GM18502 (cell line): ENCODE measurements at regions not wholly inside any gene's neighbourhood (a gene's known extent, or its start where the extent isn't known, plus 50 kb on each side); places are given as distances from the start of the nearest gene placed in this dataset.
"Not testable (repeated sequence)": the region's sequence is repeated elsewhere in the genome, so short reads cannot be mapped to it uniquely, and the experiment has no call there.

Experiments used
- ATAC-seq: cut with Tn5 transposase; IDR thresholded peaks from one replicate; pipeline ENCODE4 v1.9.1; 2021; ENCODE audit warnings: mild to moderate bottlenecking; ENCODE audit not compliant: unreplicated experiment, poor library complexity

DNA sequence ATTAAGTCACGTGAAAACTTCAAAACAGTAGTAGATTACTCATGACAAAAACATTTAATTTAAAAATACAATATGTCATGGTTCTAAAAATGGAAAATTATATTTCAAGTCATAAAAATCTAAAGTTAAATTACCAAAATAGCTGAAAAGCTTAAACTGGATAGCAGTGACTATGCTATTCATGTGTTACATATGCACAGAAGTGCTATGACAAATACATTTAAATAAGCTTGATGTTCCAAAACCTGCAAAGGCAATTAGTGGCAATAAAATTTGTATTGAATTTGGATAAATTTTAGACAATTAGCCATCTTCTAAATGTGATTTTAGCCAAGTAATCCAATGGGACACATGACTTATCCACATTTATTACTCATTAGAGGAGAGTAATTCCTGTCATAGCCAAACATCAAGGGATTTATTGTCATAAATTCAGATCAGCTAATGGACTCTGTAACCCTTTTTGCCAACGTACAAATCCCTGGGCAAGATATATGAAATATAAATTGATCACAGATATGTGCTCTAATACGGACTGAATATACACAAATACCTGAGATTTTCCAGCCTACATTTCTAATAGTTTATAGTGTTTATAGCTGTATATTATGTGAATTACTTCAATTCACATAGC lies 419.4 kb downstream of the ISL1 start:
- no peak for ATAC-seq

DNA sequence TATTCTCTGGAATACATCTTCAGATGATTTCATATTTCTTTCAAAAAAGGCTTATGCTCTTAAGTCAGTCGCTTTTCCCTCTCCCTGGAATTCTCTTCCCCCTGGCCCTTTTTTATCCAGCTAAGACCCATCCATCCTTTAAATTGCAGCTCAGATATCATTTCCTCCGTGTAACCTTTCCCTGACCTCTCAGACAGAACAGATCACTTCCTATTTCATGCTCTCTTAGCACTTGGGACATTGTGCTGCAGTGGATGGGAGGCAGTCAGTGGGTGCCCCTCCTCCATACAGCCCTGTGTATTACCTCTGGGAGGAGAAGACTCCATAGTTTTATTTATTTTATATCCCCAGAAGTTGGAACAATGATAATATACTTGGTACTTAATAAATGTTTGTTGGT lies 423.4 kb downstream of the ISL1 start:
- ATAC-seq: no peak

DNA sequence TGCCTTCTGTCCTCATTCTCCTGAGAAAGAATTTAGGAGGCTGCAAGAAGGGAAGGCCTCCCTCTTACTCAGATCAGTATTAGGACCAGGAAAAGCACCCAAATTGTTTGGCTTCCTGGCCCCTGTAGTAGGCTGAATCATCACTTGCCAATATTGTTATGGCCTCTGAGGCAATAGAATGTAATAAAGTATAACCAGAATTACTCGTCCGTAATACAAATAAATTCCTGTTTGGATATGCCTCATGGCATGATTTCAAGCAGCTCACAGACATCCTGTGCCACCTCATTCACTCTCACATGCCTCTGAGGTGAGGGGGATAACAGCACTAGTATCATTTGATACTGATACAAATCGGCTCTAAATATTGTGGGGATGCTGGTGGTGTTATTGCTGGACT lies 427.3 kb downstream of the ISL1 start:
- no peak for ATAC-seq

DNA sequence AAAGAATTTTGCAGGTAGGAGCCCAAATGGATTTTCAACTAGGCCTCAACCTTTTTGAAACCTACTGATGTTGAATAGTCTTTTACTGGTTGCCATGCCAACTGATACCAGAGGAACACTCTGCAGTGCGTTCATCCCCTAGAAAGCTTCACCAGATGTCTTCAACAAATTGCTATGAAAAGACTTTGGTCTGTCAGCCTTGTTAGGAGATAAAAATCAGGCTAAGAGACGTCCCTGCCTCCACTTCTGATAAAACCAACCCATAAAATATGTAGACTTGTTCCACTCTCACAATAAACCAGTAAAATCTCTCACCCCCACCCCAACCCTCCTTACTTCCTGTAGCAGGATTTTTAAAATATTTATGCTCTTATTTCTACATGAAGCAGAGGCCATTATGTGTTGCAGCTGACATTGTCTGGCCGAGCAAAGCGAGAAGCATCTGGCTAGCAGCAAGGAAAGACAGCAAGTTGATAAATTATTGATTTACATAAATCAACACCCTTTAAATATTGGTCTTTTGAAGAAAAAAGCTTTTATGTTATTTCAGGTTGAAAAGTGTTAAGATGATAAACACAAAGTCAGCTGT lies 428.7 kb downstream of the ISL1 start:
- no peak for ATAC-seq

DNA sequence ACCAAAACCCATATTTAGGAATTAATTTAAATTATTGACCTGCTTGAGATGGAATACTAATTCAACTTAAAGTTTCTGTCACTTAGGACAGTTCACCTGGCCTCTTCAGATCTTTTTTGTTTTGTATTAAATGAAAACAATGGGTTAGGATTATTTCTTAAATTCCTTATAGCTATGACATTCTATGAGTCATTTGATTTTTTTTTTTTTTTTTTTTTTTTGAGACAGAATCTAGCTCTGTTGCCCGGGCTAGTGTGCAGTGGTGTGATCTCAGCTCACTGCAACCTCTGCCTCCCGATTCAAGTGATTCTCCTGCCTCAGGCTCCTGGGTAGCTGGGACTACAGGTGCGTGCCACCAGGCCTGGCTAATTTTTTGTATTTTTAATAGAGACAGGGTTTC lies 431.6 kb downstream of the ISL1 start:
- ATAC-seq: not testable (repeated sequence)

DNA sequence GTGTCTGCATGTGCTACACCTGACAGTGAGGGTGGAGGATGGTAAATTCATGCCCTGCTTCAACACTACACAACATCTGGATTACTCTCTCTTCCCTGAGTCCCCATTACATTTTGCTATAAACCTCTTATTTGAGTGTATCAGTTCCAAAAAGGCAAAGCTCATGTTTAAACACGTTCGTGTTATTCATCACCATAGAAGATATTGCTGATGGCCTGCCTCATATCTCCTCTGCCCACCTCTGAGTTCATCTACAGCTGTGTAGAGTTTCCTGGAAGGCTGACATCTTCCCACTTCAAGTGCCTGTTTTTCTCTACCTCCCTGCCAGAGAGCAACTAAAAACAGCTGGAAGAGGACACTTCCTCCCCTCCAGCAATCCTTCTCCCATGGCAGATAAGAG lies 433.2 kb downstream of the ISL1 start:
- ATAC-seq: no peak

DNA sequence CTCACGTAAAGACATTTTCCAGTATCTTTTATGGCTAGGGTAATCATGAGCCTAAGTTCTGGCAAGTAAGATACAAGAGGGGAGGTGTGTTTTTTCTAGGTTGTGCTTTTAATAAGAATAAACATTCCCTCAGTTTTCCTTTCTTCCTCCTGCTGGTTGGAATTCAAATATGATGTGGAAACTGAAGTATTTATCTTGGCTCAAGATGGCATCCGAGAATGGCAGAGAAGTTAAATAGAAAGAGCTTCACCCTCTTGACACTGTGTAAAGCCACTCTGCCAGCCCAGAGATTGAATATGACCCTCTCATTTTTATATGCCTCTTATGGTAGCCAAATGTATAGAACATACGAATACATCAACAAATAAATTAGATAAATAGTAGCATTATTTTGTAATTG lies 438.4 kb downstream of the ISL1 start:
- no peak for ATAC-seq

DNA sequence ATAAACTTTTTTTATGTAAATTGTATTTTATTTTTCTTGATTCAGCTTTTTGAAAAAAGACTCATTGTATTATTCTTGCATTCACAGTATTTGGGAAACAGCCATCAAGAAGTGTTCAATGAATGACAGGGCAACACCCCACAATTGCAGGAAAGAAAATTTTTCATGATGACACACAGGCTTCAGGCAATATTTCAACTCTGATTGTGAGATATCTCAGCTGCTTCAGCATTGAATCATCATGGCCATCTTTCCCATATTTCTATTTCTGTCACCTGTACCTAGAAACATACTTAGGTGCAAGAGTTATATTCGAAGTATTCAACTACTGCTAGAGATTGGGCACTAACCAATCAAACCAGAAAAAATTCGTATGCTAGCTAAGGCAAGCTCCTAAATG lies 446.0 kb downstream of the ISL1 start:
- no peak for ATAC-seq

DNA sequence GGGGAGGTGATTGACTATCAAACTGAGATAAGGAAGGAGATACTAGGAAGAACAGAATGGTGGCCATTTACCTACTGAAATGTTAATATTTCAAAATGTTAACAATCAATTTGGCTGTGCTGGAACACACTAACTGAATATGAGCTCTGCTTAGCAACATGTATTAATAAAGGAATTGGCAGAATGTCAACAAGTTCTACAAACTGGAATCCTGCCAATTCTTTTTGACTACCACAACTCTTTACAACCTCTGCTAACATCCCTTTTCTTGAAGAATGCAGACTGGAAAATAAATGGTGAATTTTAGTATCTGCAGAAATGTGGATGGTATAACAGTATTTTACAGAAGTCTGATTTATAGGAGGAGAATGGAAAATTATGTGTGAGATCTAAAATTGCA lies 446.4 kb downstream of the ISL1 start:
- ATAC-seq: no peak

DNA sequence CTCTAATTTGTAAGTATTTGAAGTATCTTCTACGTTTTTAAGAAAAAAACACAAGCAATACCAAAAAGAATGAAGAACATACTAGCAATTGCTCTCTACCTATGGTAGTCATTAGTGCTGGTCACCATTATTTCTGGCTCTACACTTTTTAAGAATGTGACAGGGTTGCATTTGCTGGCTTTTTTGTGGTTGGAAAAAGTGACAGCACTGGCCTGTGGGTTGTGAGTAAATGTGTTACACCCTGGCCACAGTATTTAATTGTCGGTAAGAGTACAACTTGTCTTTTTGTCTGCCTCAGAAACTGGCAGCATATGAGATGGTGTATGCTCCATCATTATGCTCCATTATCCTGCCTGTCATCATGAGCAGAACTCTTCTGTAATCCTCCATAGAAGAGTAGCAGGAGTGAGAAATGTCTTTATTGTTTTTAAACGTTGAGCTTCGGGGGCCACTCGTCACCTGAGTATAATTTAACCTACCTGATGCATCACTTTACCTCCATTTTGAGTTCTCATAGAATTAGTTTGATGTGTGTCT lies 449.8 kb downstream of the ISL1 start:
- no peak for ATAC-seq

DNA sequence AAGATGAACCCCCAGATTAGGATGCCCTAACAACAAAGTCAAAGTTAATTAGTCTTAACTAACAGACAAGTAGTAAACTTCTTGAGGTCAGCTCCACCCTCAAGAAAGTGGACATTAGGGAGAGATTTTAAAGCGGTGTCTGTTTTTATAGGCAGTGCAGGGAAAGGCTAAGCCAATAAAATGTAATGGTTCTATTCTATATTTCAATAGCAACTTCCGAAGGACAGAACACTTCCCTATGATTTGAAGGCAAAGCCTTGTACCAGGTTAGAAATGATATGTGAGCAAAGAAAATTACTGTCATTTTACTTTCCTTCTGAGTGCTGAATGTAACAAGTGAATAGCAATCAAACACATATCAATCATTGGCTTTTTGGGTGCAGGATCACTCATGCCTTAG lies 455.2 kb downstream of the ISL1 start:
- no peak for ATAC-seq

DNA sequence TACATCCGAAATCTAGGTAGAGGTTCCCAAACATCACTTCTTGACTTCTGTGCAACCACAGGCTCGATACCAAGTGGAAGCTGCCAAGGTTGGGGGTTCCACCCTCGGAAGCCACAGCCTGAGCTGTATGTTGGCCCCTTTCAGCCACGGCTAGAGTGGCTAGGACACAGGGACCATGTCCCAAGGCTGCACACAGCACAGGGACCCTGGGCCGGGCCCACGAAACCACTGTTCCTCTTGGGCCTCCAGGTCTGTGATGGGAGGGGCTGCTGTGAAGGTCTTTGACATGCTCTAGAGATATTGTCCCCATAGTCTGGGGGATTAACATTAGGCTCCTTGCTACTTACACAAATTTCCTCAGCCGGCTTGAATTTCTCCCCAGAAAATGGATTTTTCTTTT lies 460.6 kb downstream of the ISL1 start:
- no peak for ATAC-seq

DNA sequence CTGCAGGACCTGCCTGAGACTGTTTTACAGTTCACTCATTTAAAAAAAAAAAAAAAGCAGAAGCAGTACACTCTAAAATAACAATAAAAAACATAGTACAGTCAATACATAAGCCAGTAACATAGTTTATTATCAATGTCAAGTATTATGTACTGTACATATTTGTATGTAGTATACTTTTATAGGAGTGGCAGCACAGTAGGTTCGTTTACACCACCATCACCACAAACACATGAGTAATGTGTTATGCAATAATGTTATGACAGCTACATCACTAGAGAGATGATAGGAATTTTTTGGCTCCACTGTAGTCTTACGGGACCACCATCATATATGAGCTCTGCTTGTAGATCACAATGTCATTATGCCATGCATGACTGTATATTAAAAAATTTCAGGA lies 462.8 kb downstream of the ISL1 start:
- no peak for ATAC-seq

DNA sequence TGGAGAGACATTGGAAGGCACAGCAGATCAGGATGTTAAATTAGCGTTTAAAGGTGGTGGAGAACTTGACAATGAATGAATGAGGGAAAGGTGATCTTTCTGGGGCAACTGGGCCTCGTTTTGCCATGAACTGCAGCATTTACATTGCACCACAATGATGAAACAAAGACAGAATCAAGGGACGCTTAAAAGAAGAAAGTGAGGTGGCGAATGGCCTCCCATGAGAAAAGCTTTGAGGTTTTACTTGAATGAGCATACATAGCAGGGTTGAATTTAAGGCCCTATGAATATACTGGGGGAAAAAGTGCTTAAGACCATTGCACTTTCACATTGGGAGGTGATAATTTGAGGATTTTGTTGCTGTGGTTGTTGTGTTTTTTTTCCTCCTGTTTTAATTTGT lies 476.4 kb downstream of the ISL1 start:
- ATAC-seq: no peak

DNA sequence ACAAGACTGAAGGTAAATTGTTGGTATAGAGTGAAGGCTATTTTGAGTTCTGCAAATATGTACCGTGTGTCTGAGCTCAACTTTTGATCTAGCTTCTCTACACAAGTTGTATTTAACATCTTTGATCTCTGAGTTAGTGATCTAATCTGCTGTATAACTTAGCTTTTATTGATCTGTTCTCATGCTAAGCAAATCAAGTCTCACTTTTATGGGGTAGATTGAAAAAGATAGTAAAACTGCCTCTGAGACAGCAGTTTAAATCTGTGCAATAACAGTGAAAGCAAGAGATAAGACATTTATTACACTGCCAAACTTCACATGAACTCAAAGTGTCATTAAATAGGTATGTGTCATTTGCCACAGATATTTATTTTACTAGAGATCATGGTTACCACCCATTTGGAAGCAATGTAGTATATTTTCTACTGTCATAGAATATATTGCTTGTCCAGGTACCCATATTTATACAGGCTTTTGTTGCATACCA lies 477.3 kb downstream of the ISL1 start:
- ATAC-seq: no peak

DNA sequence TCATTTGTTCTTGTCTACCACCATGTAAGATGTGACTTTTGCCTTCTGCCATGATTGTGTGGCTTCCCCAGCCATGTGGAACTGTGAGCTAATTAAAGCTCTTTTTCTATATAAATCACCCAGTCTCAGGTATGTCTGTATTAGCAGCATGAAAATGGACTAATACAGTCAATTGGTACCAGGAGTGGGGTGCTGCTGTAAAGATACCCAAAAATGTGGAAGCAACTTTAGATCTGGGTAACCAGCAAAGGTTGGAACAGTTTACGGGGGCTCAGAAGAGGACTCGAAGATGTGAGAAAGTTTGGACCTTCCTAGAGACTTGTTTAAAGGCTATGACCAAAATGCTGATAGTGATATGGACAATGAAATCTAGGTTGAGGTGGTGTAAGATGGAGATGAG lies 488.9 kb downstream of the ISL1 start:
- no peak for ATAC-seq

DNA sequence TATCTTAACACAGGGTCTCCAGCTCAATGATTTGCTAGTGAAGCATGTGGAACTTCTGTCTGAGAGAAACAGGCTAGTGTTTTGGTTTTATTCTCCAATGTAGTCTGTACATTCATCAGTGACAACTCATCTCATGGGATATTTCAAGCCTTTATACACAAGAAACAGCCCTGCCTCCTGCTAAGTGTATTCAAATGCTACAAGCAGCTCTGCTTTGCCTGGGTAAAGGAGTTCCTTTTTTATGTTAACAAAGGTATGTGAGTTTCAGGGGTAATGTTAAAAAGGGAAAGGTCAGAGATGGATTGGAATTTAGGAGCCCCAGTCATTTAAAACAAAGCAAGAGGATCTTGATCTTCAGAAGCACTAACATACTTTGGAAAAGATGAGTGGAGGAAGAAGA lies 498.7 kb downstream of the ISL1 start:
- no peak for ATAC-seq

DNA sequence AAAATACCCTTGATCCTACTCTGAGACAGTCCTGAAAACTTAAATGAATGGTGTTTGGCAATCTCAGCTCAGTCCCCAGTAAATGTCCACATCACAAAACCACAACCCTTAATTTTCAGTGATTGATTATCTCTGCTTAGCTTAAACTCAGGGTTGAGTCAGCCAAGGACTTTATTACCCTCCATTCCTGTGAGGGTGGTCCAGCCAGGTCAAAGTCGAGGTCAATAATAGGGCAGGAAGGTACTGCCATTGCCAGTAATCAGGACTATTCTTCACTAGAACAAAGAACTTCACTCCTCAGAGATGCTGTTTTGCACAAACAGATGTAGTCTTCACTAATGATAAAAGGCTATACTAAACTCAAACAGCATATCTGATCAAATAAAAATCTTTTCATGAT lies 499.4 kb downstream of the ISL1 start:
- ATAC-seq: no peak

DNA sequence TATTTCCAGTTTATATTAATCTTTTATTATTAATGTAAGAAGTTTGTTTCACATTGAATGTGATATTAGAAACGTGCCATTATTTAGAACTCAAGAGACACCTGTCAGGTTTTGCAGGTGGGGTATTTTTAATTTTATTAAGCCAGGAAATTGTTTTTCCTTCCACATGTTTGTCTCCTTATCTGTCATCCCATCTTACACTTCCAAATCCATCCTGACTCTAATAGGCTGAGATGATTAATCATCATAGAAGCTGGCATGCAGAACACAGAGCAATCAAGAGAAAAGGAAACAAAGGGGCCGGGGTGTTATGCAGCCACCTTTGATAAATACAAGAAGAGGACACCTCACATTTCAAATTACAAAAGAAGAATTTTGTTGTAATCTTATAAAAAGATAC lies 506.5 kb downstream of the ISL1 start:
- ATAC-seq: no peak

DNA sequence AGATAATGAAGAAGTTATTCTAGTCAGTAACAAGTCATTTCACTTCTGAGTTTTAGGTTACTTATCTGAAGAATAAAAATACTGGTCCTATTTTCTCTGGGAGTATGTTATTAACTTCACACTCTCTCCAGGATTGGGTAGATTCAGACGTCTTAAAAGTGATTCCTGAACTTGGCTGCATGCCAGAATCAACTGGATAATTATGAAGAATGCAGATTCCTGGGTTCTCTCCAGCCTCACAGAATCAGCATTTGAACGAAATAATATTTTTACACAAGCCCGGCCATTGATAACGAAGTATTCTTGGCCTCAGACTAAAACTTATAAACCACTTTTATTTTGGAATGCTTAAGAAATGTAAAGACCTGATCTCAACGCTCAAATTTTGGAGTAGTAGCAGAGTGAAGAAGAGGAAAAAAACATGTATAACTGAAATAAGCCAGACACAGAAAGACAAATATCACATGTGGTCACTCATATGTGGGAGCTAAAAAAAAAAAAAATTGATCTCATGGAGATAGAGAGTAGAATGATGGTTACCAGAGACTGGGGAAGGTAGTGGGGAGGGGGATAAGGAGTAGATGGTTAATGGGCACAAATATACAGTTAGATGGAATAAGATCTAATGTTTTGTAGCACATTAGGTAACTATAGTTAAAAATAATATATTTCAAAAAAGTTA lies 507.3 kb downstream of the ISL1 start:
- no peak for ATAC-seq

DNA sequence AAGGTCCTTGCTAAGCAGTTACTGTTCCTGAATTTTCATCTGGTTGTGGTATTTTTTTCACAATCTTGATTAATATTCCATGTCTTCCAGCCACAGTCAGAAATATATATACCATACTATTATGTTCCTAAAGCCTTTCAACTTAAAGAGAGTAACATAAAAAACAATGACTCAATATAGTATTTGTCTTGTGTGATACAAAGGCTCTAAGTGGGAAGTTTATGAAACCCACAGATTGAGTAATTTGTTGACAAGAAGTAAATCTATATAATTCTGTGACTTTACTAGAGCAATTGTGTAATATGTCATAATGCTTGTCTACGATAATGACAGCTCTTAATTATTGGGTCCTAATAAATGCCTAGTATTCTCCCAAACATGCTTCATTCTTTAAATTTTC lies 509.4 kb downstream of the ISL1 start:
- ATAC-seq: no peak

DNA sequence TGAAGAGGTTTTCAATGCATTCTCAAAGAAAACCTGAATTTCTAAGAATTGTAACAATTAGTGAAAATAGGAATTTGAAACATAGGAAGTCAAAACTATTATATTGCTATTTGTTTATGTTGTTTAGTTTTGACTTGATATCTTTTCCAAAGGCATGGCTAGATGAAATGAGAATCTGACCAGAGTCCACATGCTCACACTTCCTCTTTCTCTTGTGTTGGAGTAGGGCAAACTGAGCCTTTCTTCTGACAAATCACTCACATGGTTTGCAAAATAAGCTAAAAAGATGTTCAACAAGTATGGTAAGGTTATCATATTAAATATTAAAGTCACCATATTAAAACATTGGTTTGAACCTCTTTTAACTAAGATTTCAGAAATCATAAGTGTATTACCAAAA lies 512.6 kb downstream of the ISL1 start:
- no peak for ATAC-seq
